HG02938 (cell line): ENCODE measurements at regions not wholly inside any gene's neighbourhood (a gene's known extent, or its start where the extent isn't known, plus 50 kb on each side); places are given as distances from the start of the nearest gene placed in this dataset.
"Not testable (repeated sequence)": the region's sequence is repeated elsewhere in the genome, so short reads cannot be mapped to it uniquely, and the experiment has no call there.

Experiments
- ATAC-seq: cut with Tn5 transposase; IDR thresholded peaks from one replicate; pipeline ENCODE4 v1.9.1; 2021; ENCODE audit warnings: mild to moderate bottlenecking, moderate library complexity; ENCODE audit not compliant: unreplicated experiment

DNA sequence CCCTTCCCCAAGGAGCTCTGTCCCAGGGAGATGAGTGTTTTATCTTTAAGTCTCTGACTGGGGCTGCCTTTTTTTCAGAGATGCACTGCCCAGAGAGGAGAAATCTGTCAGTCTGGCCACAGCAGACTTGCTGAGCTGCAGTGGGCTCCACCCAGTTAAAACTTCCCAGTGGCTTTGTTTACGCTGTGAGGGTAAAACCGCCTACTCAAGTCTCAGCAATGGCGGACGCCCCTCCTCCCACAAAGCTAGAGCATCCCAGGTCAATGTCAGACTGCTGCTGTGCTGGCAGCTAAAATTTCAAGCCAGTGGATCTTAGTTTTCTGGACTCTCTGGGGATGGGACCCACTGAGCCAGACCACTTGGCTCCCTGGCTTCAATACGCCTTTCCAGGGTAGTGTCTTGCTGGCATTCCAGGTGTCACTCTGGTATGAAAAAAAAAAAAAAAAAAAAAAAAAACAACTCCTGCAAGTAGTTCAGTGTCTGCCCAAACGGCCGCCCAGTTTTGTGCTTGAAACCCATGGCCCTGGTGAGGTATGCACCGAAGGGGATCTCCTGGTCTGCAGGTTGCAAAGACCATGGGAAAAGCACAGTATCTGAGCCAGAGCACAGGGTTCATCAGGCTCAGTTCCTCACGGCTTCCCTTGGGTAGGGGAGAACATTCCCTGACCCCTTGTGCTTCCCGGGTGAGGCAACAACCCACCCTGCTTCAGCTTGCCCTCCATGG lies 1616.1 kb upstream of the ADGRL3 start:
- no peak for ATAC-seq

DNA sequence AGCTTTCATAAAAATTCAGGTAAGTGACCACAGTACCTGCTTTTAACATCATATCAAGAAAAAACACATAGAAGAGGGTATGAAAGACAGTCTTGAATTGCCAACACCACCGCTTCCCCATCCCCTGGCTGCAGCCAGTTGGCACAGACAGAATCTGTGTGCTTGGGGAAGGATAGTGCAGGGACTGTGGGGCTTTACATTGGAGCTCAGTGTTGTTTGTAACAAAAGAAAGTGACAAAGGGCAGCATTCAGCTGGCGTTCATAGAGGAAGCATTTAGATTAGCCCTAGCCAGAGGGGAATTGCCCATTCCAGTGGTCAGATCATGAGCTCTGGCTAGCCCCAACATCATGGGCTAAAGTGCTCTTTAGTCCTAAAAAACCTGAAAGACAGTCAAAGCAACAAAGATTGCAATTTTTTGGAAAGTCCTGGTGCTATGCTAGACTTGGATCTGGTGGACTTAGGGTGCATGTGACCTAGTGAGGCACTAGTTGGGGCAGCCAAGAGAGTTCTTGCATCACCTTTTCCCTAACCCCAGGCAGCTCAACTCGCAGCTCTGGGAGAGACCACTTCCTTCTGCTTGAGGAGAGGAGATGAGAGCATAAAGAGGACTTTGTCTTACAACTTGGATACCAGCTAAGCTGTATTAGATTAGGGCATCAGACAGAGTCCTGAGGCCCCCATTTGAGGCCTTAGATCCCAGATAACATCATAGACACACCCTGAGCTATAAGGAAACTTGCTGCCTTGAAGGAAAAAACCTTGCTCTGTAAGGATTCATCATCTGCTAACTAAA lies 1602.4 kb upstream of the ADGRL3 start:
- no peak for ATAC-seq

DNA sequence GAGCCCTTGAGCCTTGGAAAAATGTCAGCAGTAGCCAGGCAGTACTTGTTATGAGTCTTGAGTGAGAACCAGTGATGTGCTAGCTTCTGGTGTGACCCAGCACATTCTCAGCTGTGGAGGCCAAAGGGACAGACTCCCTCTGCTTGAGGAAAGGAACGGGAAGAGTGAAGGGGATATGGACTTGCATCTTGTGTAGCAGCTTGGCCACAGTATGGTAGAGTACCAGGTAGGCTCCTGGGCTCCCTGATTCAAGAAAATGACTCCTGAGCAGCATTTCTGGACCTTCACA lies 1601.9 kb upstream of the ADGRL3 start:
- ATAC-seq, result no peak

DNA sequence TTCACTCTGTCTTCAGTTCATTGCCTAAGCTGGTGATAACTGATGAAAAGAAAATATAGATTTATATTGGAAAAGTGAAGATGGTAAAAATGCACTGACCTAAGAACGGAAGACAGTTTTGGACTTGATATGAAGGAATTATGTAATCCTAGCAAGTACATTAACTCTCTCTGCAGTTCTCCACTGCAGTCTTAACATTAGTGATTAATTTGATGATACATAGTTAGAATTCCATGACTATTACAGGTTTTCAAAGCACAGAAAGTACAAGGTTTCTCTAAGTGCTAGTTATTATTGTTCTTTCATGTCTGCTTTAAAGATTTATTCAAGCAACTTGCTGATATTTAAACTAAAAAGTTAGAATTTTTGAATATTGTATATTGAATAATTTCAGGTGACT lies 1591.7 kb upstream of the ADGRL3 start:
- ATAC-seq, result no peak

DNA sequence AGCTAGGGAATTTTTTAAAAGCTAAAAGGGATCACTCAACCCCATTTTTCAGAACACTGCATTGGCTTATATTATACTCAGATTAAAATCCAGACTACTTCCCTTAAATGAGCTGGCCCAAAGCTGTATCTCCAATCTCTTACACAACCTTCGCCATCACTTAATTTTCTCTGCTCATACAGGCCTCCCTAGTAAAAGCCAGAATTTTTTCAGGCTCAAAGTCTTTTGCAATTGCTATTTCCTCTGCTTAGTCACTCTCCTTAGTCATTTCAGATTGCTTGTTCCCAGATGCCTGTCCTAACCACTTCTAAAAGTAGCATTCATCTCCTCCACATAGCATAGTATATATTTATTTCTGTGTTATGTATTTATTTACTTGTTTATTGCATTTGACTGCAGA lies 1587.9 kb upstream of the ADGRL3 start:
- no peak for ATAC-seq

DNA sequence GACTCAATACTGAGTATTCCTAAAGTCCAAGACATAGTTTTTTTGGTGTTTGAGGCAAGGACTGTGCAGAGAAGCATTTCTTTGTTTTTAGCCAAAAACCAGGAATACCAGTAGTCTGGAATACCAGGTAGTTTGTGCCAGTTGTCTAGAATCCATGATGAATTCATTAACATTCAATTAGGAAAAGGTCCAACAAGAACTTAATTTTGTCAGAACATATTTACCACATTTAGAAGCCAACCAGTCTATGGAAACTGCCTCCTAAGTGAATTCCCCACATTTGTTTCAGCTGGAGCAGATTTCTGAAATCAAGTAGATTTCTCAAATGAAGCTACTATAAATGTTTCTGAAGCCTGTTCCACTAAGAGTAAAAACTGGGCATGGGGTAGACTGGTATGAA lies 1584.8 kb upstream of the ADGRL3 start:
- ATAC-seq, result no peak

DNA sequence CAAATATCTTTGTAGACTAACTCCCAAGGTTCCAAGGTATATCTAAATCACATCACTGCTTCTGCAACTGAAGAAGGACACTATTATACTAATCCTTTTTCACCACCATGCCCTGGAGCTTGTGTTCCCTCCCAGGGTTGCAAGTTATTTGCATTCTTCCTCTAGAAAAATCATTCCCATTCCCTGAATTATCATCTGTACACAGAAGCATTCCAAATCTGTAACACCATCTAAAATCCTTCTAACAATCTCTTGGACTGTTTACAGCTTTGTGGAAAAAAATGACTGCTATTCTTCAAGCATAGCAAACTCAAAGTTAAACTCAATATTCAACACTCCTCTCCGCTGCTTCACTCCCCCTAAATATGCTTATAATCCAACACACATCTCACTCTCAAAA lies 1570.8 kb upstream of the ADGRL3 start:
- no peak for ATAC-seq

DNA sequence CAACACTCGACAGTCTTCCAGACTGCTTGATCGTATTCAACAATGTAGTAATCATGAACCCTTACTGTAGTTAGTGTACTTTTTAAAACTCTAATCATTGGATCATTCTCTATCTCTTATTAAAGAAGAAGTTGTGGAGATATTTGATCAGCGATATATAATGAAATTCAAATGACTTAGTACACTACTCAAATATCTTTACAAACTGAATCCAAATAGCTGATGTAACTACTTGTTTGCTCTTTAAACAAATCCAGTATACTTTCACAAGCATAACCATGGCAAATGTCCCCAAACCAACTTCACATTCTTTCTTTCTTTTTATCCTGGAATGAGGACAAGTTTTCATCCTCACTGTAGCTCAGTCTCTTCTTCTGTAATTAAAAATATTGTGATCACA lies 1569.9 kb upstream of the ADGRL3 start:
- ATAC-seq, result no peak

DNA sequence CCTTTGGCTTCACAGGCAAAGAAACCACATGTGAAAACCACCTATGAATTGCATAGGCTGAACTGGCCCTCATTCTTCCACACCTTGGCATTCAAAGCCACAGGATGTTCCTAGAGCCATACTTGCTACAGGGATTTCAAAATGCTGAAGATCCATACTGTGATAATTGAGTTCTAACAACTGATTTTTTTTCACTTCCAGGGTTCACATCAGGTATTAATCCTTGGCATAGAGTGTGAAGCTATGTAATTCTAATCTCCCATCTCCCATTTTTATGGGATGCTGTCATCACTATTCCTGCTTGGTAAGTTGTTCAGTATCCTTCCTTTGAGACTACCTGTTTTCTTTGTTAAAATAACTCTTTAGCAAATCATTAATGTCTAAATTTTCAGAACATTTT lies 1569.2 kb upstream of the ADGRL3 start:
- ATAC-seq, result no peak

DNA sequence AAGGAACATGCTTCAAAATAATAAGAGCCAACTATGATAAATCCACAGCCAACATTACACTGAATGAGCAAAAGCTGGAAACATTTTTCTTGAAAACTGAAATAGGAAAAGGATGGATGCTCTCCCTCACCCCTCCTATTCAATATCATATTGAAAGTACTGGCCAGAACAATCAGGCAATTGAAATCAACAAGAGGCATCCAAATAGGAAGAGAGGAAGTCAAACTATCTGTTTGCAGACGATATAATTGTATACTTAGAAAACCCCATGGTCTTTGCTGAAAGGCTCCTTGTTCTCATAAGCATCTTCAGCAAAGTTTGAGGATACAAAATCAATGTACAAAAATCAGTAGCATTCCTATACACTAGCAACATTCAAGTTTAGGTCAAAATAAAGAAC lies 1562.5 kb upstream of the ADGRL3 start:
- no peak for ATAC-seq

DNA sequence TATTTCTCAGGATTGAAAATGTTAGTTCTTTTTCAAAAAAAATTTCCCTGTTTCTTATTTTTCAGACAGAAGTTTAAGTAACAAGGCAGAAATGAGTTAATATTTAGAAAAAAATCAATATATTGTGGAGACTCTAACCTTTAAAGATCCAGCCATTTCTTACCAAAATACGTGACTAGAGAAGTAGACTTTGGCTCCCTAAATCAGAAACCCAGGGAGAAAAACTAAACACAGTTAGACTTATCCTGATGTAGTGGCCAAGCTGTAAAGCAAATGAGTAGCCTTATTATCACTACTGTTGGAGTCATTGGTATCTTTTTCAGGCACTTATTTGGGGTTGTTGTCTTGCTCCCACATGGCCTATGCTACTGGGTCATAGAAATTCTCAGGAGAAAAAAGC lies 1556.4 kb upstream of the ADGRL3 start:
- no peak for ATAC-seq

DNA sequence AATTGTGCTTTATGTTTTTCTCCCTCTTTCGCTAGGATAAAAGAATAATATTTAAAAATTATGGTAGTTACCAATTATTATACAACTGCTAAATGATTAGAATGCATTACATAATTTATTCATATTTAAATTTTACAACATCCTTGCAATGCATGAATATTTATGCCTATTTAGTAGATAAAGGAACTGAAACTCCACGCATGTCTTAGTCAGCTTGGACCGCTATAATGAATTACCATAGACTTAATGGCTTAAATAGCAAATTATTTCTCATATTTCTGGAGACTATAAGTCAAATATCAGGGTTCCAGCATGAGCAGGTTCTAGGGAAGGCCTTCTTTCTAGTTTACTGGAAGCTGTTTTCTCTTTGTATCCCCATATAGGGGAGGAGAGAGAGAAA lies 1555.4 kb upstream of the ADGRL3 start:
- no peak for ATAC-seq

DNA sequence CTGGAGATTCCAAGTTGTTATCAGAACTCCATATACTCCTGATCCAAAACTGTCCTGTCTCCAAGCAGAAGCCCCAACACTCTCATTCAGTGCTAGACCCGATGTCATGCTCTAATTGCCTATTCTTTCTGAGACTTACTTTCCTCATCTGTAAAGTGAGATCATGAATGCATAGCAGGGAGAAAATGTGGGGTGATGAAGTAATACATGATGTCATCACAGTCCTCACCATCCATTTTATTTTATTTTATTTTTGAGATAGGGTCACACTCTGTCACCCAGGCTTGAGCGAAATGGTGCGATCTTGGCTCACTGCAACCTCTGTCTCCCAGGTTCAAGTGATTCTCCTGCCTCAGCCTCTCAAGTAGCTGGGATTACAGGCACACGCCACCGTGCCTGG lies 1554.0 kb upstream of the ADGRL3 start:
- no peak for ATAC-seq

DNA sequence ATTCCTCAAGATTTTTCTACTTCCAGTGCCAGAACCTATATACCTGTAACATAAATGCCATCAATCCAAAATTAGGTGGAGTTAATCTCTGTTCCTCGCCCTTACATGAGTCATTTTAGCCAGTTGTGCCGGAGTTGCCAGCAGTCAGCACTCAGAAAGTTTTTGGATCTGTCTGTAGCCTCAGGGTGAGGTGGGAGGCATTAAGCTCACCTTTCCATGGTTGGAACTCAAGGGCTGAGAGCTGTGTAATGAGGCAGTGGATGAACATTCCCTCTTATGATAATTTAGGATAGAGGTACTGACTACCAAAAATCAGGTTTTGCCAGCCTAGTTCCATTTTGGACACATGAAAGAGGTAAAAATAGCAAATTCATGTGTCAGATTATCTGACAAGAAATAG lies 1553.1 kb upstream of the ADGRL3 start:
- no peak for ATAC-seq

DNA sequence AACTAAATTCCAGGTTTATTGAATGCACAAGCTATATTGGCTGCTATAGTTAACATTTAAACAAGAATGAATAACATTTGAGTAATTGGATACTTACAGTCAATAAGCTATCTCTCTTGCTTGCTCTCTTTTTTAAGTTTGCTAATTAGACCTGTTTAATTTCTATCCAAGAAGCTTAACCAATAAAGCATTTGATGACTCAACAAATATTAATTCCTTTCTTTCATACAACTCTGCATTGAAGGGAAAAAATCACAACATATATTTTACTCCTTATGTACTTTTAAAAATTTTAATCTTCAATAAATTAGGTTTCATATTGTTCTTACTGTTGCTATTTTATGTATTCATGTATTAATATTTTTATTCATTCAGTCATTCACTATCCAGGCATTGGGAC lies 1552.6 kb upstream of the ADGRL3 start:
- no peak for ATAC-seq

DNA sequence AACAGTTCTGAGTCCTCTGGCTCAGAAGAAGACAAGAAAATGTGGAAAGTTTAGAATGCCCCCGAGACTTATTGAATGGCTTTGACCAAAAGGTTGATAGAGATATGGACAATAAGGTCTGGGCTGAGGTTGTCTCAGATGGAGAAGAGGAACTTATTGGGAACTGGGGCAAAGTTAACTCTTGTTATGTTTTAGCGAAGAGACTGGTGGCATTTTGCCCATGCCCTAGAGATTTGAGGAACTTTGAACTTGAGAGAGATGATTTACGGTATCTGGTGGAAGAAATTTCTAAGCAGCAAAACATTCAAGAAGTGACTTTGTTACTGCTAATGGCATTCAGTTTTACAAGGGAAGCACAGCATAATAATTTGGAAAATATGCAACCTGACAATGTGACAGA lies 1549.3 kb upstream of the ADGRL3 start:
- no peak for ATAC-seq

DNA sequence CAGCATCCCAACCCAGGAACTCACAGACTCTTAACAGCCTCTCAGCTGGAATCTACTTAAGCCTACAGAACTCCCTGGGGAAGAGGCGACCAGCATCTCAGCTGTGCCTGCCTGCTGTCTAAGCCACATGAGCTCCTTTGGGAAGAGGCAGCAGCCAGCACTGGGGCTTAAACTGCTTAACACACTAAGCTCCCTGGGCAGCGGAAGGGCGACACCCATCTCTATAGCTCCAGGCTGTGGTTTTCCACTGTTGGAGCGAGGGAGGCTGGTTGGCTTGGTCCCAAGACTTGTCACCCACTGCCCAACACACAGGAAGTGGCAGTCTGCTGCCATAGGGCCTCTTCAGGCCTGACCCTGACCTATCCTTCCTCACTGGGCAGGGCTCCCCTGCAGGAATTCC lies 1544.1 kb upstream of the ADGRL3 start:
- no peak for ATAC-seq

DNA sequence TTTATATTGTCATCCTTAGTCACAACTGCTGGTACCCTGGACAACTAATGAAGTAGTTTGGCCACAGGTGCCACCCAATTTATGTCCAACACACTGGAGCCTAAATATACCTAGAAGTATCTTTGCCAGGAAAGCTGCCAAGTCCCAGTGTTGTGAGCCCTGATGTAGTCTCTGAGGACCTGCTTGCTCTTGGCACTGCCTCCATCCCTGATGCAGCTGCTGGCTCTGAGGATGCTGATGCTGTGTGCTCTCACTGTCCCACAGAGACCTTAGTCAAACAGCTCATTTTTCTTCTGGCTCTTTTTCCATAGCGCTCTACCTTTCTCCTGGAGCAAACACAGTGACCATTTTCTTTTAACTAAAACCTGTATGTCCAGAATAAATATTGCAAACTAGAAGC lies 1535.4 kb upstream of the ADGRL3 start:
- no peak for ATAC-seq

DNA sequence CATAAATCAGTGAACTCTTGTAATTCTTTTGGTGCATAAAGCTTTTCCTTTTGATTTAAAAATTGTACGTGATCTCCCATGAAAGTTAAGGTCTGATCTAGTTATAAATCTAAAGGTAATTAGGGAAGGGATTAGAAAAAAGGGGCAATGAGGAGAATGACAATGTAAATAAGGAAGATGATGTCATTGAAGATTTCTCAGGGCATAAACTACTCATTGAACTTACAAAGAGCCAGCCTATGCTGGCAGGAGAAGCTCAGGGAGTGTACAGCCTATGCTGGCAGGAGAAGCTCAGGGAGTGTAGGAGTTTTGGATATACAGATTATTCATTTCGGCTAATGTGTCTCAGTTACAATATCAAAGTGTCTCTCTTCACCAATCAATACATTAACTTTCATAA lies 1533.5 kb upstream of the ADGRL3 start:
- ATAC-seq, result no peak

DNA sequence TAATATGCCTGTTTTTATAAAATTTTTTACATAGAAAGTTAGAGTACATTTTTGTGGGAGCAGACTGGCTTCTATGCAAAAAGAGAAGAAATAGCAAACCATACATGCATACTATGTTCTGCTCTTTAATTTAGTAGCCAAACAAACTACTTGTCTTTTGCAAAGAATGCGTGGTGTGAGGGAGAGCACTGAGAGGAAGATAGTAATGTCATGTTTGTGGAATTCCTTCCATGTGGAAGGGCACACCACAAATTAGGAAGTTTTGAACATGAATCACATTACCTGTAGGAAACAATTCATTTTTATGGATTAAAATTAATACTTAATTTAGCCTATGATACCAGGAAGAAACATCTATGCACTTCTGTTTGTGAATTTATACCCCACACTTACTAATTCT lies 1529.1 kb upstream of the ADGRL3 start:
- no peak for ATAC-seq

DNA sequence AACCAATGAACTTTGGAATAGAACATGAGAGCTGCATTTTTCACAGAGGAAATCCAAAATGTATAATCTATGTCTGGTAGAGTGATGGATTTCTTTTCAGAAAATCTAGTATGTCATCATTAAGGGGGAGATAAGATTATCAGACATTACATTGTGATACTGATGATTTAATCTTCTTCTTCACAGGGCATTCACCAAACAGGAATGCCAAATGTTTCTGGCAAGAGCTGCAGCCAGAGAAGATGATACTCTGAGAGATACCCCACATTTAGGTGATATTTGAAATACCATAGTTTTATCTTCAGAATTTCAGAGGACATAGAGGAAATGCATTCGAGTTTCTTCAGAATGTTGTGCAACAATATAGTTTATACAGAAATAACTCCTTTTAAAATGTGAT lies 1523.7 kb upstream of the ADGRL3 start:
- ATAC-seq, result no peak

DNA sequence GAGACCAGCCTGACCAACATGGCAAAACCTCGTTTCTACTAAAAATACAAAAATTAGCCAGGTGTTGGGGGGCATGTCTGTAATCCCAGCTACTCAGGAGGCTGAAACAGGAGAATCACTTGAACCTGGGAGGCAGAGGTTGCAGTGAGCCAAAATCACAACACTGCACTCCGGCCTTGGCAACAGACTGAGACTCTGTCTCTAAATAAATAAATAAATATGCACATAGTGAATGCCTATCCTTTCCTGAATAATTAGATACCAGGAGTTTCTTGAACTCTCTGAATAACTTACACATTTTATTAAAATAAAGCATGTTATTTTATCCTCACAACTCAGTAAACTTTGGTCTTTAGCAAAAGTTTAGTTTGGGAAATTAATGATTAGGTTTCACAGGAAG lies 1523.1 kb upstream of the ADGRL3 start:
- ATAC-seq, result not testable (repeated sequence)

DNA sequence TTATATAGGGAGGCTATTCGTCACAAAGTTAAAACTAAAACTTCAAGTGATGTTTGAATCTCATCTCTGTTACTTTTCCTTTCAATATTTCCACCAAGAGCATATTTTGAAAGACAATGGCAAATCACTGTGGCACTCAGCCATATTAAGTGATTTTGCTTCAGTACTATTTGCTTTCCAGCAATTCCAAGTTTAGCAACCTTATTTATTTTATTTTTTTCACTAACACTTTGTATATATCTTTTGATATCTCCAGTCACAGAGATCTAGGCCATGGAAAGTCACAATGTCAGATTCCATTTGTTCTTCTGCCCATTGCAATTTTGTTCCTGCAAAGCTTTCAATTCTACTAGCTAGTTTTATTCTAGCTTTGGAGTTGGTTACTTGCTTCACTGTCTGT lies 1514.5 kb upstream of the ADGRL3 start:
- ATAC-seq, result no peak
